Activated naive CD8-positive, alpha-beta T cell treated with anti-CD3 and anti-CD28 coated beads, Interleukin-2, amount 10 ng/mL, durations not matched to agents 7 days and 5 days (primary cell): ENCODE measurements at regions not wholly inside any gene's neighbourhood (a gene's known extent, or its start where the extent isn't known, plus 50 kb on each side); places are given as distances from the start of the nearest gene placed in this dataset.

Experiments used
- ATAC-seq: fragments of 150-1000 bp; cut with Tn5 transposase; one replicate; pipeline ENCODE4 v1.10.0; 2021; ENCODE audit warnings: low read depth, moderate library complexity
- POLR2A ChIA-PET: fragments of 350-600 bp; sonication (Branson Sonifier 250); formaldehyde crosslinking; loops from one replicate; lab custom pipeline; 2021; ENCODE audit warnings: antibody characterized with exemption; lab: Charles Lee
- DNase-seq: peaks from one replicate; pipeline ENCODE4 v3.0.0; 2021
- H3K27ac Mint-ChIP-seq: one replicate; pipeline ENCODE4 v1.8.0; 2022; ENCODE audit warnings: mild to moderate bottlenecking, mixed read lengths
- H3K27me3 Mint-ChIP-seq: one replicate; pipeline ENCODE4 v1.8.0; 2022; ENCODE audit warnings: mild to moderate bottlenecking, moderate library complexity, mixed read lengths
- H3K36me3 Mint-ChIP-seq: one replicate; pipeline ENCODE4 v1.8.0; 2021; ENCODE audit warnings: mild to moderate bottlenecking, mixed read lengths
- H3K4me1 Mint-ChIP-seq: one replicate; pipeline ENCODE4 v1.8.0; 2021; ENCODE audit warnings: mixed read lengths
- H3K4me3 Mint-ChIP-seq: one replicate; pipeline ENCODE4 v1.8.0; 2022; ENCODE audit warnings: mild to moderate bottlenecking, moderate library complexity, mixed read lengths
- H3K9me3 Mint-ChIP-seq: one replicate; pipeline ENCODE4 v1.8.0; 2021; ENCODE audit warnings: mixed read lengths

DNA sequence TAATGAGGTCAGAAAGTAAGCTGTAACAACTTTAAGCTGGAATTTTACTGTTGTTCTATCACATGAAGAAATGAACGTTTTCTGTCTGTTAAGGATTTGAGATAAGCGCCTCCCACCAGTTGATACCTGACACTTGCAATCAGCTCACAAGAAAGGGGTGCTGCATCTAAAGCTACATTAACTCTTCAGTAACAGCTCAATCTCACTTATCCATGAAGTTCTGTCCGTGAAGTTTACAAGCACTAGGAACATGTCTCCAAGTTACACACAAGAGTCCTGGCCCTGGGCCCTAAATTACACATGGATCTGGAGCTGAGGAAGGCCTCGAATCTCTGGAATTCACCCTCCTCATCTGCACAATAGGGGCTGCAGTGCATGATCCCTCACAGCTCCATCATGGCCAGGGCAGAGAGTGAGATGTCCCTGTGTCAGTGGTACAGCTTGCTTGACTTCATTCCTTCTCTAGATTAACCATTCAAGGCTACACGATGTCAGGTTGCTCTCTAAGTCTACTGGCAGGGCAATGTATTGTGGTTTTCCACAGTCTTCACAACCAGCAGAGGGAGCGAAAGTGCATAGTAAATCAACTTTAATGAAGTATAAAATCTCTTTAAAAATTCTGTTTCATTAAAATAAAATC is 182.4 kb upstream of the MCHR2 start:
- H3K4me3 Mint-ChIP-seq = no peak overlapping the region
- H3K27me3 Mint-ChIP-seq = no peaks in the 10 kb centered on the region
- ATAC-seq = no peak
- H3K9me3 Mint-ChIP-seq = no peaks in the 10 kb centered on the region
- no peak for DNase-seq
- no peaks in the 10 kb centered on the region for H3K36me3 Mint-ChIP-seq
- H3K27ac Mint-ChIP-seq = no peak overlapping the region
- no peaks in the 10 kb centered on the region for H3K4me1 Mint-ChIP-seq
- POLR2A ChIA-PET = no interaction called here

DNA sequence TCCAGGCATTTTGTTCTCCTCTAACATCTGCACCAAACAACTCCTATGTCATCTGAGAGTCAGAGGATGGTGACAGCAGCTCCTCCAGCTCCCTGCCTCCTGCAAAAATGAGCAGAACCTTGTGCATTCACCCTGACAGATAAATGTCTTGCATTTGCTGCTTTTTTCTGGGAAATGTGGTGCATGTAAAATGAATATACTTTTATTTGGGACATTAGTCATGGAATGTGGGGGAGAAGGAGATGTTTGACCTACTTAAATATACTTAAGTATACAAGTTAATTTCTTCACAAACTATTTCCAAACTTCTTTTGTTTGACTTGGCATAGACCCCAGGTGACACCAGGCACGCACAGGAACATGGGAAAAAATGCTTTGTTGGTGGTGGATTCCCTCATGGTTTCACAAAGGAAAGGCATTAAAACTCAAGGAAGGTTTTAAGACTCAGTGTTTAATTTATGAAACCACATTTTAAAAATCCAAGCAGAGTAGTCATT is 181.8 kb upstream of the MCHR2 start:
- Mint-ChIP-seq H3K36me3 (no peaks in the 10 kb centered on the region), H3K4me3 (no peak overlapping the region), H3K27me3 (no peaks in the 10 kb centered on the region), H3K9me3 (no peaks in the 10 kb centered on the region), H3K27ac (no peak overlapping the region), H3K4me1 (no peaks in the 10 kb centered on the region)
- no peak for ATAC-seq
- no peak for DNase-seq
- POLR2A ChIA-PET = no interaction called here

DNA sequence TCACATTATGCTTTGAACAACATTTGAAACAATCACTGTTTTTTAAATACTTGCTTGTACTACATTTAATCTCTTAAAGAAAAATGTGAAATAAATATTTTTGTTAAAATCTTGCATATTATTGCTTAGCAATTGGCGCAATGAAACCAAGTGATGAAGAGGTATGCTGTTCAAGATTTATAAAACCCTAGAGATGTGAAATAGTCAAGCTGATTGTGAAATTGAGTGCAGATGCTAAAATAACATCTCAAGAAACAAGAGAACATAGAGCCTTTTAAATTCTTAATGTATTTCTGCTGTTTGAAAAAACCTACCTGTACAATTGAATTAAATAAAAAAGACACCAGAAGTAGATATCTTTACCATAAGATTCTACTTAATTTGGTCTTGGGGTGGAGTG is 179.2 kb upstream of the MCHR2 start:
- no peaks in the 10 kb centered on the region for H3K4me1 Mint-ChIP-seq
- H3K27ac Mint-ChIP-seq = no peak overlapping the region
- H3K9me3 Mint-ChIP-seq = no peaks in the 10 kb centered on the region
- POLR2A ChIA-PET = no interaction called here
- ATAC-seq (no peak), DNase-seq (no peak)
- H3K36me3 Mint-ChIP-seq = no peaks in the 10 kb centered on the region
- no peak overlapping the region for H3K4me3 Mint-ChIP-seq
- H3K27me3 Mint-ChIP-seq = no peaks in the 10 kb centered on the region

DNA sequence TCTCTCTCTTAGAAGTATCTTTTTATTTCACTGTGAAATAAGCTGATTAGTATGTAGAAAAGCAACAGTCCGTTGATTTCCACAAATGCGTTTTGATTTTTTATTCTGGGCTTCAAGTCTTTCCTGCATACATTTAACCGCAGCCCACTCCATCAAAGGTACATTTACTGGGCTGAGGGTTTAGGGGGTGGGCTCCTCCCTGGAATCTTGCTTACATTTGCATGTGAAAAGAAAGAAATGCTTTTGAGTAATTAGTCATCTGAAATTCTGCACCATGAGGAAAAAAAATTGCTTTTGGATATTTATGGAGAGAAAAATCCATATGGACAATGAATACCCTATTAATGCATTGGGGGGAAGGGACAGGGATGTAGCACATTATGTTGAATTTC is 178.3 kb upstream of the MCHR2 start:
- H3K9me3 Mint-ChIP-seq = no peaks in the 10 kb centered on the region
- no peak for ATAC-seq
- no peak overlapping the region for H3K27ac Mint-ChIP-seq
- POLR2A ChIA-PET = no interaction called here
- H3K4me1 Mint-ChIP-seq = no peaks in the 10 kb centered on the region
- no peak overlapping the region for H3K4me3 Mint-ChIP-seq
- no peaks in the 10 kb centered on the region for H3K36me3 Mint-ChIP-seq
- DNase-seq = no peak
- H3K27me3 Mint-ChIP-seq = no peaks in the 10 kb centered on the region

DNA sequence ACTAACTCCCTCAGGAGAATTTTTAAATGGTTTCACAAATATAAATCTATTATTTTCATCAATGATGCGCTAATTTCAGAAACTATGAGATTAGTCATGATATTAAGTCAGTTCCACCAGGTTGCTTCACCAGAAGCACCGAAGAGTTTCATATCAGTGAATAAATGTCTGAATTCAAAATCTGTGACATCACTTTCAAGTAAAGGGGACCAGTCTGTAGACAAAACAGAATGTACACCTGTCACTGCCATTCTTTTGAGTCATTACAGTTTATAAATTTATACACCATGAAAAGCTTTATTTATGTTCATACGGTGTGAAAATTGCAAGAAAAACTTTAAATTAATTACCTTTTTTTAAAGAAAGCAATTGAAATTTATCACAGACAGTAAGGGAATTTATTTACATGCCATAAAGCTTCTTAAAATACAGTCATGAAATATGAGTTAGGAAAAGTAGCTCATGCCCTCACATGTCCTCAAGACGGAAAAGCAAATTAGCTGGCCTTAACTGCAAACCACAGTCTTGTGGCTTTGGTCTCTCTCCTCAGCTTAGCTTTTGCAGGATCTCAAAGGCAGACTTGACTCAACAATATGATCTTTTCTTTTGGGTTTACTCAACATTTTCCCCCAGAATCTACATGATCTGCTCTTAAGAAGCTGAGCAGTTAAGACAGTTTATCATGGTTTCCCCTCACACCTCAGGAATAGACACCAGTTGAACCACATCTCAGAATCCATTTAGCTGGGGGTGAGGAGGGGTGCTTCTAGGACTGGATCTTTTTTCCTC is 177.7 kb upstream of the MCHR2 start:
- ATAC-seq = no peak
- no peak for DNase-seq
- Mint-ChIP-seq H3K4me3 (no peak overlapping the region), H3K36me3 (no peaks in the 10 kb centered on the region), H3K27ac (no peak overlapping the region), H3K4me1 (no peaks in the 10 kb centered on the region), H3K27me3 (no peaks in the 10 kb centered on the region), H3K9me3 (no peaks in the 10 kb centered on the region)
- POLR2A ChIA-PET = no interaction called here

DNA sequence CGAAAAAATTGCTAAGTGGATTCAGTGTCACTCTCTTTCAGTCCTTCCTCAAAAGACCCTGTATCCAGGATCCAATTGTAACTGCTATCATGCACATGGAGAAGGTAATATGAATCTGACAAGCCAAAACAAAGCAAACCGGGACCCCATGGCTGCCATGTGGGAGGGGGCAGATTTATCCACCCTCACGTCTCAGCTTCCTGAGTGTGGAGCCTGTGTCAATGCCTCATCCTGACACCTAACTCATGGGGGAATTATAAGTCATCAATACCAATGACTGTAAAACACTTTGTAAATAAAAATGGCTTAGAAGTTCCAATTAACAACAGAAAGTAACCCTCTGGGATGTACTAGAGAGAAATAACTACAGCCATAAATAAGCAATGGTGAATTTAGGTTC is 174.1 kb upstream of the MCHR2 start:
- POLR2A ChIA-PET = no interaction called here
- H3K4me1 Mint-ChIP-seq = no peaks in the 10 kb centered on the region
- no peak overlapping the region for H3K27ac Mint-ChIP-seq
- DNase-seq (no peak), ATAC-seq (no peak)
- H3K9me3 Mint-ChIP-seq = no peaks in the 10 kb centered on the region
- H3K27me3 Mint-ChIP-seq = no peaks in the 10 kb centered on the region
- H3K4me3 Mint-ChIP-seq = no peak overlapping the region
- no peaks in the 10 kb centered on the region for H3K36me3 Mint-ChIP-seq

DNA sequence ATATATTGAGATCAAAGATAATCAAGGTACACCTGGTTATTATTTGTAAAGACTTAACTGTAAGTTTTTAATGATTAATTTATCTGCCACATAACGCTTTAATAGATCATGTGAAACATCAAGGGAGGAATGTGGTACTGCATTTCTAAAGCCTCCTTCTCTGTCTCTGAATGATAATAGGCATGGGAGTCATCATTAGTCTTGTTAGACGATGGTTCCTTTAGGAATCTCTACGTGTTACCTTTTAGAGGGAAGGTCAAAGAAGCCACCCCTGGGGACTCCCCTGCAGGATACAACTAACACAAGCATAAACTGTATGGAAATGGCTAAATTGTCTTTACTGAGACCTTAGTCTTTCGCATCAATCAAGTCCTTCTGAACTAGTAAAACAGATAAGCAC is 173.6 kb upstream of the MCHR2 start:
- no peak overlapping the region for H3K27ac Mint-ChIP-seq
- no peaks in the 10 kb centered on the region for H3K9me3 Mint-ChIP-seq
- ATAC-seq (no peak), DNase-seq (no peak)
- no peaks in the 10 kb centered on the region for H3K36me3 Mint-ChIP-seq
- POLR2A ChIA-PET = no interaction called here
- no peaks in the 10 kb centered on the region for H3K27me3 Mint-ChIP-seq
- H3K4me1 Mint-ChIP-seq = no peaks in the 10 kb centered on the region
- no peak overlapping the region for H3K4me3 Mint-ChIP-seq

DNA sequence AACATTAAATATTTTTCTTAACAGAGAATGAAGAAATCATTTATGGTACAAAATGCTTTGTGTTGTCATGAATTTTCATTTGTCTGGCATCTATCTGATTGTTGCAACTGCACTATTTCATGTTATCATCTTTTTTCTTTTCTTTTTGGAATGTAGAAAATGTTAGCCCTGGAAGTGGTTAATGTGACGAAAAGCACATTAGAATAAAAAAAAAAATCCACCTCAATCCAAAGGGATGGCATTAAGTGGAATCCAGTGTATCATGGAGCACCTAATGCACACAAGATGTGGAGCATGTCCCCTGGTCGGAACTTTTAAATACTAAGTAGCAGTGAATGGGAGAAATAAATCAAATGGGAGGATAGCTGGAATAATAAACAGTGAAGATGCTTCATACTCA is 172.9 kb upstream of the MCHR2 start:
- H3K27me3 Mint-ChIP-seq = no peaks in the 10 kb centered on the region
- H3K9me3 Mint-ChIP-seq = no peaks in the 10 kb centered on the region
- no peak overlapping the region for H3K4me3 Mint-ChIP-seq
- POLR2A ChIA-PET = no interaction called here
- ATAC-seq (no peak), DNase-seq (no peak)
- H3K27ac Mint-ChIP-seq = no peak overlapping the region
- no peaks in the 10 kb centered on the region for H3K36me3 Mint-ChIP-seq
- H3K4me1 Mint-ChIP-seq = no peaks in the 10 kb centered on the region

DNA sequence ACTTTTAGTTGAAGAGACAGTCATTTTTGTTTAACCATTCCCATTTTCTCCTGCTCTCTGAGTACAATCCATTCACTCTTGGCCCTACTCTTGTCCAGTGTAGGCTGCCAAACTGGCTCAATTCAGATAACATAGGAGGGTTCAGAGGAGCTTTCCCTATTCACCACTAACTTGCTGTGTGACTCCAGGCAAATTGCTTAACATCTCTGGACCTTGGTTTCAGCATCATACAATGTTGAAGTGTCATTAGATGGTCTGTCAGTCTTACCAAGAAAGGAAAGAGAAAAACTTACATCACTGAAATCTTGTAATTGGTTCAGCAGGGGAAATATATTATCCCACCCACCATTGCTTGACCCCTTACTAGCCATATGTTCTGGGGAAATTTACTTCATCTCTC is 171.4 kb upstream of the MCHR2 start:
- Mint-ChIP-seq H3K27me3 (peaks cover 3% of the 10 kb centered on the region), H3K4me1 (no peaks in the 10 kb centered on the region), H3K9me3 (no peaks in the 10 kb centered on the region), H3K27ac (no peak overlapping the region), H3K36me3 (no peaks in the 10 kb centered on the region), H3K4me3 (no peak overlapping the region)
- no peak for DNase-seq
- ATAC-seq = no peak
- POLR2A ChIA-PET = no interaction called here

DNA sequence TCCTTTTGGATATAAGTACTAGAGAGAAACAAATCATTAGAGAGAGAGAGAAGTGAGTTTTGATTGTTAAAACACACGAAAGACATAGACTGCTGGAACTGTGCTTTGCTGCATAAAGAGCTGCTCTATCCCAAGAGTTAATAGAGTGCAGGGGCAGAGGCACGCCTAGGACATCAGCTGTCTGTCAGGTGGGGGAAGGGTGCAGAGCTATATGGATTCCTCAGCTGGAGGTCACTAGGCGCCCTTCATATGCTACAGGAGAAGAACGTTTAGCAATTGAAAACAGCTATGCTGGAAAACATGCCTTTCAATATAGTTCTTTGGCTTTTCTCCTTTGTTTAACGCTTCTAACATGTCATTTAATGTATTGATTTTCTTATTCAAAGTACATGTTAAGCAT is 169.0 kb upstream of the MCHR2 start:
- Mint-ChIP-seq H3K27me3 (peaks cover 5% of the 10 kb centered on the region), H3K4me3 (no peak overlapping the region), H3K27ac (no peak overlapping the region), H3K9me3 (no peaks in the 10 kb centered on the region), H3K4me1 (no peaks in the 10 kb centered on the region), H3K36me3 (no peaks in the 10 kb centered on the region)
- POLR2A ChIA-PET = no interaction called here
- DNase-seq (no peak), ATAC-seq (no peak)

DNA sequence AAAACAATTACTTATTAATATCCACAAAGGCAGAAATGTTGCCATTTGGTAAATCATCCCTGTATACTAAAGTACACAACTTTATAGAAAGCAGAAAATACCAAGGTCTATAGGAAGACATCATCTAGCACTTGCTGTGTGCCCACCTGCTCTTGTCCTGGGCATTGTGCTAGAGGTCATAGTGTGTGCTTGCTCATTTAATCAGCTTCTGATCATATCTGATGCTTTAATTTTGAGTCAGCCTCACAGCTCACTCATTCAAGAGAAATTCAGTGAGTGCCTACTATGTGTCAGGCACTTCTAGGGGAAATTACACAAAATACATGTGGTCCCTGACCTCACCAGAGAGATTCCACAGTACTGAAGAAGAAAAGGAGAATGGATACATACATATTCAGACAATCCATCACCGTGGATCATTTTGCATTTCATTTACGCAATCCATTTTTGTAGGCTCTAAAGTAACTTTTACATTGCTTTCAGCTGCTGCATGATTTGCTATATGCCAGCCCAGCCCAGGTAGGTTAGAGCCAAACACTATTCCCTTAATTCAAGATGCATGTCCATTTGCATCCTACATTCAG is 167.9 kb upstream of the MCHR2 start:
- no peaks in the 10 kb centered on the region for H3K9me3 Mint-ChIP-seq
- no peak overlapping the region for H3K4me3 Mint-ChIP-seq
- H3K4me1 Mint-ChIP-seq = no peaks in the 10 kb centered on the region
- H3K36me3 Mint-ChIP-seq = no peaks in the 10 kb centered on the region
- POLR2A ChIA-PET = no interaction called here
- no peak overlapping the region for H3K27ac Mint-ChIP-seq
- DNase-seq (no peak), ATAC-seq (no peak)
- H3K27me3 Mint-ChIP-seq = peaks cover 5% of the 10 kb centered on the region

DNA sequence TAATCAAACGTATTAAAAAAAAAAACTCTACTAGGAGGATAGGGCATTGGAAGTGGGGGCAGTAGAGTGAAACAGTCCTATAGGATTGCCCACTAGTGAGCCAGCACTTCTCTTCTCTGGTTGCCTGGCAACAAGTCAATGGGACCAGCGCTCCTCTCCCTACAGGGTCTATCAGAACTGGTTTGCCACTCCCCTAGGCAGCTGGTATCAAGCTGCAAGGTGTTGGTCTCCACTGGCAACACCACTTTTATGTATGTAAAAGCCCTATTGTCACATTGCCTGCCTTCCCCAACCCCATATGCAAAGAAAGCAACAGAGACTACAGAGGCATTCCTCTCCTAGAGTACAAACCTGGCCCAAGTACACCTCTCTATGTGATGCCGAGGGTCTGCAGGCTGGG is 166.9 kb upstream of the MCHR2 start:
- no peaks in the 10 kb centered on the region for H3K4me1 Mint-ChIP-seq
- no peaks in the 10 kb centered on the region for H3K9me3 Mint-ChIP-seq
- H3K4me3 Mint-ChIP-seq = no peak overlapping the region
- POLR2A ChIA-PET = no interaction called here
- no peak for ATAC-seq
- DNase-seq = no peak
- peaks cover 5% of the 10 kb centered on the region for H3K27me3 Mint-ChIP-seq
- H3K36me3 Mint-ChIP-seq = no peaks in the 10 kb centered on the region
- no peak overlapping the region for H3K27ac Mint-ChIP-seq

DNA sequence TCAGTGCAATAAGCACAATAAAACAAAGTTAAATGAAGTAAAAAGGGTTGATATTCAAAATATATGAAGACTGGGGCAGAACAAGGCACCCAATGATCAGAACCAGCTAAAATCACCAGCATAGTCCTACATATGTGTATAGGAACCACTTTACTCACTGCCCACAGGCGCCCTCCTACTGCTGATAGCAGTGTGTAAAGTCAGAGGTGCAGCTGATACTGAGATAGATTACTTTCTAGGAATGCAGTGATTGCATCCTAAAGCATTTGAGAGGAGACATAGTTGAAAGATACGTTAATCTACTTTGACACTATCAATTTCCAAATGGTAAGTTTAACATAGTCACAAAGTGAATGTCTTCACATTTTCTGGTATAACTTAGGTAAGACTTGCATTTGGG is 161.1 kb upstream of the MCHR2 start:
- no peaks in the 10 kb centered on the region for H3K36me3 Mint-ChIP-seq
- H3K4me1 Mint-ChIP-seq = no peaks in the 10 kb centered on the region
- POLR2A ChIA-PET = no interaction called here
- ATAC-seq (no peak), DNase-seq (no peak)
- no peaks in the 10 kb centered on the region for H3K27me3 Mint-ChIP-seq
- no peaks in the 10 kb centered on the region for H3K9me3 Mint-ChIP-seq
- H3K4me3 Mint-ChIP-seq = no peak overlapping the region
- no peak overlapping the region for H3K27ac Mint-ChIP-seq

DNA sequence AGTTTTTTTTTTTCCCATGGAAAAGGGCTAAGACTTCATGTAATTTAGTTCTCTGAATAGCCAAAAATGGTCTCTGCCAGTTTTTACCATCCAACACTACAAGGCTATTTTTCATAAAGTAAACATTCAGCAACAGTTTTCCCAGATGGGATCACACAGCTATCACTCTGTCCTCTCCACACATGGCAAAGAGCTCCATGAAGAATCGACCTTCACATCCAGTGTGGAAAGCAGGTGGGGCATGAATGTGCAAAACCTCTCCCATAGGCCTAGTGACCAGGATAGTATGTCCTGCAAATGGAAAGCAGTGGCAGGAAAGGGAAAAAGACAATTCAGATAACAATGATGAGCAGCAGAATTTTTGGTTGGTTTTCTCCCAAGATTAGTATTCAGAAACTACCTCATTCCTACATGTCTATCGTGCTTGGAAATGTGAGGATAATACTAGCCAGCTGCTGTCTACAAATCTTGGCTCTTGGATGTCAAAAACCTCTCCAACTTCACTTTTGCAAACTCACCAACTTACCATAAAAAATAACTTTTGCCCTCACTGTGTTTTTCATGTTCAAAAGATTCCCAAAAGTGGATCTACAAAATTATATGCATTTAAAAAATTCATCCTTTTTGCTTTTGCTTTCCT is 159.7 kb upstream of the MCHR2 start:
- ATAC-seq (no peak), DNase-seq (no peak)
- Mint-ChIP-seq H3K27me3 (no peaks in the 10 kb centered on the region), H3K9me3 (no peaks in the 10 kb centered on the region), H3K4me3 (no peak overlapping the region), H3K27ac (no peak overlapping the region), H3K4me1 (no peaks in the 10 kb centered on the region), H3K36me3 (no peaks in the 10 kb centered on the region)
- POLR2A ChIA-PET = no interaction called here
